PC-3 (cell line): ENCODE measurements at regions not wholly inside any gene's neighbourhood (a gene's known extent, or its start where the extent isn't known, plus 50 kb on each side); places are given as distances from the start of the nearest gene placed in this dataset.
"Not testable (repeated sequence)": the region's sequence is repeated elsewhere in the genome, so short reads cannot be mapped to it uniquely, and the experiment has no call there.

Experiments
- ATAC-seq: fragments of 200-7000 bp; cut with Tn5 transposase; 2 replicates; pipeline ENCODE4 v1.9.1; 2020; ENCODE audit warnings: mild to moderate bottlenecking, moderate library complexity
- BruUV-seq: library from RNA; stranded (reverse); fragments of 400-500 nt; replicated peaks from 2 replicates; lab custom pipeline; 2021; lab: Mats Ljungman, UMichigan
- CTCF ChIA-PET: fragments of 300-600 bp; sonication (Branson Sonifier 250); formaldehyde crosslinking; loops from one replicate; lab custom pipeline; 2022; ENCODE audit warnings: antibody characterized with exemption; lab: Charles Lee
- POLR2A ChIA-PET: fragments of 300-600 bp; sonication (Branson Sonifier 250); formaldehyde crosslinking; loops from one replicate; lab custom pipeline; 2022; ENCODE audit warnings: antibody characterized with exemption; ENCODE audit not compliant: unreplicated experiment; lab: Charles Lee
- DNase-seq: peaks from one replicate; pipeline ENCODE4 v3.0.0-alpha.2; 2015
- H2AFZ ChIP-seq: fragments of 300-600 bp; sonication (generic); 2 replicates; pipeline ENCODE4 v1.6.0; 2016; ENCODE audit warnings: antibody characterized with exemption, low read length
- H3F3A ChIP-seq: fragments of 300-600 bp; sonication (generic); one replicate; pipeline ENCODE4 v1.6.0; 2017; ENCODE audit warnings: antibody characterized with exemption, low read length, control low read depth, mild to moderate bottlenecking; ENCODE audit not compliant: unreplicated experiment
- H3K27ac ChIP-seq: fragments of 300-600 bp; sonication (generic); 2 replicates; pipeline ENCODE4 v1.5.1; 2016; ENCODE audit warnings: mild to moderate bottlenecking, low read length
- H3K27me3 ChIP-seq: fragments of 300-600 bp; sonication (generic); 2 replicates; pipeline ENCODE4 v1.6.1; 2016; ENCODE audit warnings: low read length, mixed read lengths
- H3K36me3 ChIP-seq: fragments of 300-600 bp; sonication (generic); 2 replicates; pipeline ENCODE4 v1.6.1; 2016; ENCODE audit warnings: low read depth, mixed run types, low read length, mixed read lengths
- H3K4me1 ChIP-seq: fragments of 300-600 bp; sonication (generic); 2 replicates; pipeline ENCODE4 v1.5.1; 2016; ENCODE audit warnings: low read length; ENCODE audit not compliant: insufficient read depth
- H3K4me2 ChIP-seq: fragments of 300-600 bp; sonication (generic); 2 replicates; pipeline ENCODE4 v1.6.0; 2016; ENCODE audit warnings: low read length
- H3K4me3 ChIP-seq: fragments of 300-600 bp; sonication (generic); 2 replicates; pipeline ENCODE4 v1.5.1; 2016; ENCODE audit warnings: mild to moderate bottlenecking, low read length, mixed read lengths
- H3K79me2 ChIP-seq: fragments of 300-600 bp; sonication (generic); 2 replicates; pipeline ENCODE4 v1.6.1; 2017; ENCODE audit warnings: low read length, mixed read lengths
- H3K9ac ChIP-seq: fragments of 300-600 bp; sonication (generic); 2 replicates; pipeline ENCODE4 v1.6.0; 2016; ENCODE audit warnings: mild to moderate bottlenecking, low read length
- H3K9me2 ChIP-seq: fragments of 300-600 bp; sonication (generic); replicated peaks from 2 replicates; pipeline ENCODE4 v1.6.1; 2016; ENCODE audit warnings: mixed run types, low read length, mixed read lengths
- H3K9me3 ChIP-seq: fragments of 300-600 bp; sonication (generic); 2 replicates; pipeline ENCODE4 v1.6.1; 2016; ENCODE audit warnings: low read length, mixed read lengths
- H4K20me1 ChIP-seq: fragments of 300-600 bp; sonication (generic); 2 replicates; pipeline ENCODE4 v1.6.1; 2016; ENCODE audit warnings: low read length, mixed read lengths
- CTCF ChIP-seq: fragments of 300-600 bp; sonication (generic); conservative IDR thresholded peaks from 2 replicates; pipeline ENCODE4 v1.5.1; 2017; ENCODE audit warnings: antibody characterized with exemption, low read depth, mild to moderate bottlenecking, low read length
- EZH2 ChIP-seq: fragments of 300-600 bp; sonication (generic); IDR thresholded peaks from one replicate; pipeline ENCODE4 v1.6.1; 2017; ENCODE audit warnings: antibody characterized with exemption, mild to moderate bottlenecking, low read length; ENCODE audit not compliant: unreplicated experiment
- EZH2phosphoT487 ChIP-seq: fragments of 300-600 bp; sonication (generic); IDR thresholded peaks from 2 replicates; pipeline ENCODE4 v1.6.1; 2018; ENCODE audit warnings: mild to moderate bottlenecking, antibody characterized with exemption, low read length, borderline replicate concordance
- intact Hi-C: fragments of 100-400 bp; cut with micrococcal nuclease; formaldehyde crosslinking; loops from 2 replicates; pipeline ENCODE4 v1.9.0; 2023

GRCh38 chr14:27836386-27836785, 930.2 kb upstream of the FOXG1 start:
- H3K36me3 ChIP-seq: no peaks in the 10 kb centered on the region
- no peak overlapping the region for H2AFZ ChIP-seq
- intact Hi-C loops: no loop called here
- H4K20me1 ChIP-seq: no peaks in the 10 kb centered on the region
- H3K9me3 ChIP-seq: no peaks in the 10 kb centered on the region
- no TSS peak for BruUV-seq
- no peaks in the 10 kb centered on the region for H3K27me3 ChIP-seq
- H3K4me3 ChIP-seq: no peak overlapping the region
- ATAC-seq: no peak
- no peak for DNase-seq
- no peak overlapping the region for H3K27ac ChIP-seq
- no peaks in the 10 kb centered on the region for H3K4me1 ChIP-seq
- H3K4me2 ChIP-seq: no peak overlapping the region
- H3F3A ChIP-seq: no peaks in the 10 kb centered on the region
- CTCF ChIA-PET: no interaction called here
- POLR2A ChIA-PET: no interaction called here
- no peak overlapping the region for H3K9ac ChIP-seq
- H3K79me2 ChIP-seq: no peaks in the 10 kb centered on the region
- no peaks in the 10 kb centered on the region for H3K9me2 ChIP-seq
- TF ChIP-seq CTCF (no peak), EZH2 (no peak), EZH2phosphoT487 (no peak)

GRCh38 chr14:27845241-27845850, 921.2 kb upstream of the FOXG1 start:
- Histone ChIP-seq H3K9ac (no peak overlapping the region), H3K4me1 (no peaks in the 10 kb centered on the region), H3K4me3 (no peak overlapping the region), H3F3A (no peaks in the 10 kb centered on the region), H3K4me2 (no peak overlapping the region), H3K27me3 (no peaks in the 10 kb centered on the region), H3K9me3 (no peaks in the 10 kb centered on the region), H3K36me3 (no peaks in the 10 kb centered on the region), H3K9me2 (no peaks in the 10 kb centered on the region), H3K27ac (no peak overlapping the region), H3K79me2 (no peaks in the 10 kb centered on the region), H4K20me1 (no peaks in the 10 kb centered on the region), H2AFZ (no peak overlapping the region)
- TF ChIP-seq EZH2: no peak
- TF ChIP-seq EZH2phosphoT487: no peak
- TF ChIP-seq CTCF: no peak
- no TSS peak for BruUV-seq
- ChIA-PET CTCF (interaction anchor here (0.6 kb wide), 1 partner anchor 253 kb away, joined by 3 read pairs; no protein-coding TSS in a partner anchor), POLR2A (no interaction called here)
- intact Hi-C loops: no loop called here
- DNase-seq (no peak), ATAC-seq (peak; percentile 88)

- H3K36me3 ChIP-seq: no peaks in the 10 kb centered on the region
- intact Hi-C loops: no loop called here
- no peak overlapping the region for H3K27ac ChIP-seq
- ChIA-PET CTCF (interaction anchor here (0.6 kb wide), 1 partner anchor 252 kb away, joined by 3 read pairs; no protein-coding TSS in a partner anchor), POLR2A (no interaction called here)
- no peaks in the 10 kb centered on the region for H3K79me2 ChIP-seq
- no peak overlapping the region for H2AFZ ChIP-seq
- H3K4me3 ChIP-seq: no peak overlapping the region
- no peak for TF ChIP-seq CTCF
- TF ChIP-seq EZH2phosphoT487: no peak
- TF ChIP-seq EZH2: no peak
- H3K4me1 ChIP-seq: no peaks in the 10 kb centered on the region
- H4K20me1 ChIP-seq: no peaks in the 10 kb centered on the region
- ATAC-seq (peak; percentile 54), DNase-seq (no peak)
- BruUV-seq: no TSS peak
- H3K27me3 ChIP-seq: no peaks in the 10 kb centered on the region
- no peaks in the 10 kb centered on the region for H3K9me2 ChIP-seq
- no peaks in the 10 kb centered on the region for H3F3A ChIP-seq
- no peak overlapping the region for H3K4me2 ChIP-seq
- H3K9me3 ChIP-seq: no peaks in the 10 kb centered on the region
- no peak overlapping the region for H3K9ac ChIP-seq
Measured at GRCh38 chr14:27845902-27846301, 920.7 kb upstream of the FOXG1 start.

GRCh38 chr14:27847480-27847879, 919.1 kb upstream of the FOXG1 start:
- POLR2A ChIA-PET, ATAC-seq, H3K79me2 ChIP-seq, H3K27me3 ChIP-seq, intact Hi-C loops, H3F3A ChIP-seq, CTCF ChIA-PET, H3K9me2 ChIP-seq, H2AFZ ChIP-seq, BruUV-seq, H3K36me3 ChIP-seq, H3K9me3 ChIP-seq, H3K9ac ChIP-seq, H3K4me1 ChIP-seq, H3K4me3 ChIP-seq, H3K27ac ChIP-seq, DNase-seq, H4K20me1 ChIP-seq, H3K4me2 ChIP-seq: not testable (repeated sequence)
